Activated naive CD4-positive, alpha-beta T cell treated with Interleukin-2 at 50 U/mL for 16 hours (primary cell): ENCODE measurements at regions not wholly inside any gene's neighbourhood (a gene's known extent, or its start where the extent isn't known, plus 50 kb on each side); places are given as distances from the start of the nearest gene placed in this dataset.
A peak's percentile ranks its signal among the peaks of the same experiment; 100 is the strongest.
"Not testable (repeated sequence)": the region's sequence is repeated elsewhere in the genome, so short reads cannot be mapped to it uniquely, and the experiment has no call there.

Experiments
- DNase-seq: peaks from one replicate; pipeline ENCODE4 v3.0.0-alpha.2; 2020

GRCh38 chr12:42030588-42030987 lies 114.1 kb downstream of the GXYLT1 start:
- DNase-seq = no peak

DNA sequence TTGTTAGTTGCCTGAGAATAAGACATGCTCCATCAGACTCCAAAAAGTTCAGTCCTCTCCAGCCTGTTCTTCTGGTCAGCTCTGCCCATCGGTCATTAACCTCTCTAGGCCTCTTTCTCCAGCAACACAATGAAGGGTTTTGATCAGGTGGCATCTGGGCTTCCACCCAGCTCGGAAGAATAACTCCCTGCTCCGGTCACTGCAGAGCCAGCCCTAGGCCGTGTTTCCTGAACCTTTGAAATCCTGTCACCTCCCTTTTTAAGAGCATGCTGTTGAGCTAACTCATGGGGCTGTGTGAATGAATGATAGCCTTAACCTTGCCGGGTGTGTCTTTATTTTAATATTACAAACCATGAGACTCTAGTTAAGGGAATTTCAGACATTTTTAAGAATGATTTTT lies 117.1 kb downstream of the GXYLT1 start:
- DNase-seq = no peak

DNA sequence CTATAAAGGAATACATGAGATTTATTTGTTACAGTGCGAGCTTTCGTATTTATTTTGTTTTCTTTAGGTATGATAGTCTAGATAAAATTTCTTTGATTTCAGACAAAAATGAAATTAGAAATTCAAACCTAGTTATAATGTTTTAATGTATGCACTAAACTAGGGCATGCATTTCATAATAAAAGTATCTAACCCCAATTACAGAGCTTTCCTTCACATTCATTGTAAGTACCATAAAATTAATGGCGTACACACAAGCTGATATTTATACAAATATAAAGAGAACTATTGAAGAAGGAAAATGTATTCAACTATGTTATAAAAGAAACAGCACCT lies 120.2 kb downstream of the GXYLT1 start:
- no peak for DNase-seq

- peak; percentile 73 for DNase-seq
These were observed 120.8 kb downstream of the GXYLT1 start for GRCh38 chr12:42023733-42024494.

GRCh38 chr12:42021937-42022336 lies 122.7 kb downstream of the GXYLT1 start:
- not testable (repeated sequence) for DNase-seq

- no peak for DNase-seq
These were observed 123.2 kb downstream of the GXYLT1 start for GRCh38 chr12:42021469-42021868.

DNA sequence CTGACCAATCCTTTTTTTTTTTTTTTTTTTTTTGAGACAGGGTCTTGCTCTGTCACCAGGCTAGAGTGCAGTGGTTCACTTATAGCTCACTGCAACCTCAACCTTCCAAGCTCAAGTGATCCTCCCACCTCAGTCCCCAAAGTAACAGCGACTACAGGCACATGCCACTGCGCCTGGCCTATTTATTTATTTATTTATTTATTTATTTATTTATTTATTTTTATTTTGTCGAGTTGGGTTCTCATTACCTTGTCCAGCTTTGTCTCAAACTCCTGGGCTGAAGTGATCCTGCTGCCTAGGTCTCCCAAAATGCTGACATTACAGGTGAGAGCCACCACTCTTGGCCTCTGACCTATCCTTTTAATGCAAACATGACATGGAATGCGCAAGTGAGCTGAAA lies 124.4 kb downstream of the GXYLT1 start:
- DNase-seq = no peak

GRCh38 chr12:42019746-42020145 lies 124.9 kb downstream of the GXYLT1 start:
- no peak for DNase-seq

GRCh38 chr12:42017051-42017450 lies 127.6 kb downstream of the GXYLT1 start:
- no peak for DNase-seq

DNA sequence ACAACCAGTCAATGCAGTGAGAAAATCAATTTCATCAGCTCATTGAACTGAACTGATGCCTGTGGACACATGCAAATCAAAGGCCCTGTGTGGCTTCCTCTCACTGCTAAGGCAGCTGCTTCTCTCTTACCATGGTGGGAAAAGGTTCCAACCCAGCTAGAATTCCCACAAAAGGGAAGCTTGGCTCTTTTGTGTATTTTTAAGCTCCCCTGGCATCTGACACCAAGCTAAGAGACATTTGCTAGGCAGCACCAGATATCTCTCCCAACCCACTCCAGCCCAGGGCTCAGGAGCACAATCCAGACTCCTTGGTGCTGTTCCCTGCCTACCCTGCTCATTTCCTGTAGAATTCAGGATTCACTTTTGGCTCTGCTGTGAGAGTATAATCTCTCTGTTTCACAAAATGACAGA lies 129.6 kb downstream of the GXYLT1 start:
- no peak for DNase-seq

GRCh38 chr12:42012501-42012900 lies 132.2 kb downstream of the GXYLT1 start:
- DNase-seq = not testable (repeated sequence)

DNA sequence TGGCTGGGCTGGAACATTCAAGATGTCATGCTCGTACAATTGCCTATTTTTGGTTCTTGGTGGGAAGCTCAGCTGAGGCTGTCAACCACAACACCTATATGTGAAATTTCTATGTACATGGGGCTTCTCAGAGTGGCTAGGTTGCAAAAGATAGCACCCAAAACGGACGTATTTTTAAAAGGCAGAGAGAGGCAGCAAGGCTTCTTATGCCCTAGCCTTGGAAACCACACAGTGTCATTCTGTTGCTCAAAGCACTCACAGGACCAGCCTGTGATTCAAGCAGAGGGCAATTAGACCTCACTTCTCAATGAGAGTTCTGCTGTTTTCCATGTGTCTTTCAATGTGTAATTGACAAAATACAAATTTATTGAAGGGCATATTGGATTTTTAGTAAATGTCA lies 134.0 kb downstream of the GXYLT1 start:
- no peak for DNase-seq

DNA sequence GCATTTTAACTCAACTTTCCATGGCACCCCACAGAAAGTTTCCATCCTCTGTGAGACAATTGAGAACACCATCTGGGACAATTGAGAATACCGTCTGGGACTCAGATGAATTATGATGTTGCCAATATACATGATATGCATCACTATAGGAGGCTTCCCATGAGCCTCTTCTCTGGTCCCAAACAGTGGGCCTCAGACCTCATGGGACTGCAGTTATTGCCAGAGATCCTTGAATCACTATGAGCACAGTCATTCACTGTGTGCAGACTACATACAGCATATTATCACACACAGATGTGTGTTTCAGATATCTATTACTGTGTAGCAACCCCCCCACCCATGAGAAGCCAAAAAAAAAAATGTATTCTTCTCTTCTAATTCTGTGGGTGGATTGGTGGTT lies 134.4 kb downstream of the GXYLT1 start:
- no peak for DNase-seq

DNA sequence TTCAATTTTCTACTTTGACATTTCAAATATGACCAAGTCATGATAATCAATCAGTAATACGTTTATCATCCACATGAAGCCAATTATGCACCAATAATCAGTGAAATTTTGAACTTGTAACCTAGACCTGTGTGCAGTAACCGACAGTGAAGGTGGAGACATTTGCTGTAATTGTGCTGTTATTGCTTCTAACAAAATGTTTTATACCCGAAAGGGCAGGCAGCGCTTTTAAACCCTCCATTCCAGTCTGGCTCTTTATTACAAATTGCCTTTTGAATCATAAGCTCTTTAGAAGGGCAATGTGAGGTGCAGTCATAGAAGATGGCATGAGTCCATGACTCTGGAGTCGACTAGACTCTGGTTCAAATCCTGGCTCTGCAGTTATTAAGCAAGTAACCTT lies 135.7 kb downstream of the GXYLT1 start:
- no peak for DNase-seq

DNA sequence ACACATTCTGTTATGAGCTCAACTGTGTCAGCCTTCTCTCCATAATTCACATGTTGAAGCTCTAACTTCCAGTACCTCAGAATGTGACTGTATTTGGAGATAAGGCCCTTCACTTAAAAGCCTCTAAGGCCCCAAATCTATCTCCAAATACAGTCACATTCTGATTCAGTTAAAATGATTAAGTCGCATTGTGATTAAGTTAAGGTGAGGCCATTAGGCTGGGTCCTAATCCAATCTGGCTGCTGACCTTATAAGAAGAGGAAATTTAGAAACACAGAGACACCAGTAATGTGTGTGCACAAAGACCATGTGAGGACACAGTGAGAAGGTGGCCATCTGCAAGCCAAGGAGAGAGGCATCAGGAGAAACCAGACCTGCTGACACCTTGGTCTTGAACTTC lies 141.6 kb downstream of the GXYLT1 start:
- DNase-seq = no peak

DNA sequence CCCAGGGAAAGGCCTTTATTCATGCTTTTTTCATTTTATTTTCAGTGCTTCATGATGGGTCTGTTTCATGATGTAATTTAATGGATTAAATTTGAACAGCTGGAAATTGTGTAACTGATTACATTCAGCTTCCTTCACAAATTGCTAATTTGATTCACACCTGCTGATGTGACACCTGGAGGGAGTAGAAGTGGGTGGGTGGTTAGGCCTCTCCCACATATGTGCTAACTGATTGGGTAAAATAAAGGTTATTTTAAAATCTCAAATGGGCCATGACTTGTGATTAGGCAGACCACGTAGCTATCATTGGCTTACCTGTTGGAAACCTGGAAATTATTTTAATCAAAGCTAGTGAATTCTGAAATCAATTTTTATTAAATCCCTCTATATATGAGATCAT lies 142.1 kb downstream of the GXYLT1 start:
- DNase-seq = no peak

DNA sequence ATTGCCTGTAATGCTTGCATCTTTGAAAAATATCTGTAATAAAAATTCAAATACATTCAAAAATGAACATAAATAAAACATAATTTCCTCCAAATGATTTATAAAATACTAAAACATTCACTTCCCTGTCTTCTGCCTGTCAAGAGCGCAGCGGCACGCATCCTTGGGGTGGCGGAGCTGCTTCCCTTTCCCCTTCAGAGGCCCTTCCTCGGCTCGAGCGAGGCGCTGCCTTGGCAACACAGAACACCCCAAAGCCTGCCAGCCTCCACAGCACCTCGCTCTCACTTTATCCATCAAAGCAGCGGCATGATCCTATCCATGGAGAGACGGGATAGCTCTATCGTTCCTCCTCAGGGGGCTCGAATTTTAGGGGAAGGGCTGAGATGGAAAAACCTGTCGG lies 146.2 kb downstream of the GXYLT1 start:
- DNase-seq = no peak

DNA sequence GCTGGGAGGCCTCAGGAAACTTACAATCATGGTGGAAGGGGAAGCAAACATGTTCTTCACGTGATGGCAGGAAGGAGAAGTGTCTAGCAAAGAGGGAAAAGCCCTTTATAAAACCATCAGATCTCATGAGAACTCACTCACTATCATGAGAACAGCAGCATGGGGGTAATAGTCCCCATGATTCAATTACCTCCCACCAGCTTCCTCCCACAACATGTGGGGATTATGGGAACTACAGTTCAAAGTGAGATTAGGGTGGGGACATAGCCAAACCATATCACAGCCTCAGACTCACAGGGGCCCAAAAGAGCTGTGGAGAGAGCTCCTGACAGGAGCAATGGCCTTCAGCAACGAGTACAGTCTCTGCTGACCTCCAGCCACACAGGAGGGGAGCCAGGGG lies 151.4 kb downstream of the GXYLT1 start:
- DNase-seq = no peak

DNA sequence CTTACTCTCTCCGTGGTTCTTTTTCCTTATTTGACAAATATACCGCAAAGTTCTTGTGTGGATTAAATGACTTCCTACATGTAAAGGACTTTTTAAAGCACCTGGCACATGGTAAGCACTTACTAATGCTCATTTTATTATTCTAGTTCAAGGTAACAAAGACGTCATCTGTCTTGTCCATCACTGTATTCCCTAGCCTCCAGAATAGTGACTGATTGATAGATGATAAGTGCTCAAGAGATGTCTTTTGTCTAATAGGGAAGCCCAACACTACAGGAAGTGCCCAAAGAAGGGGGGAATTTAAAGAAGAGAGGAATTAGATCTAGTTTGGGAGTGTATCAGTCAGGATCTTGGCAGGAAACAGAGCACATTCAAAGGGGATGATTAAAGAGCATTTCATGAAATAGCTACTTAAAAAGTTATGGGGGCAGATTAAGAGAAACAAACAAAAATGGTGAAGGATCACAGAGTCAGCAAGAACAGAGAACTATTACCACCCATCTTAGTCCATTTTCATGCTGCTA lies 151.9 kb downstream of the GXYLT1 start:
- DNase-seq = no peak

DNA sequence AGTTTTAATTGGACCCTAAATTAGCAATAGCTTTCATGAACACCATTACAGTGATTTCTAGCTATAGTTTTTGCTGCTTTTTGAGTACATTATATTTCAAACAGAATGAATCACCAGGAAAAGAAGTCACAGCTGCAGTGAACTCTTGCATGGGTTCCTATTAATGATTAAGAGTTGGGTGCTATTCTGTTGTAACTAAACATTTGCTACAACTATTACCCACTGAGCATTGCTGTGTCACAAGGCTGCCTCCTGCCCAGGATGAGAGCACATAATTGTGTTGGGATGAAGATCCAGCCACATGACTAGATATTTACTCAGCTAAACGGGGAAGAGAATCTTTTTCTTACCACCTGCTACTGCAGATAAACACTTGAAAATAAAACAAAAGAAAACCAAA lies 152.7 kb downstream of the GXYLT1 start:
- DNase-seq = no peak

GRCh38 chr12:41988715-41989114 lies 156.0 kb downstream of the GXYLT1 start:
- DNase-seq = no peak

GRCh38 chr12:41986513-41986912 lies 158.2 kb downstream of the GXYLT1 start:
- not testable (repeated sequence) for DNase-seq

DNA sequence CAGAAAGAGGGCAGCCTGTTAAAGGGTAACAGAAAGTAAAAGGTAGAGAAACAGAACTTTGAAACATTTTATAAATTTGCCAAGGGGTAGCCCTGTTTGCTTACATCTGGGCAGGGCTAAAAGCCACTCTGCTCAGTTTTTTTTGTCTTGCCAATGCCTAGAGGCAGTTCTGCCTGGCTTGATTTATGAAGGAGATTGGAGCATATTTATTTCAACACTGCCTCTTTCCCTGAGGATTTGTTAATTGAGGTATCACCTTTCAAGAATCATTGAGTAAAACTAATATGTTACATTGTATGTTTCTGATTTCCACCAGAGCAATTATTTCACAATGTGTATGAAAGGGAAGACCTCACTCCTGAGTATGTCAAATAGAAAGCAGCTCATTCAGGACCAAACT lies 160.8 kb downstream of the GXYLT1 start:
- no peak for DNase-seq

GRCh38 chr12:41983394-41983793 lies 161.3 kb downstream of the GXYLT1 start:
- no peak for DNase-seq

- no peak for DNase-seq
These were observed 162.9 kb downstream of the GXYLT1 start for GRCh38 chr12:41981758-41982157.
